OCI-LY7 (cell line): ENCODE measurements at regions not wholly inside any gene's neighbourhood (a gene's known extent, or its start where the extent isn't known, plus 50 kb on each side); places are given as distances from the start of the nearest gene placed in this dataset.

Experiments
- BruUV-seq: library from RNA; stranded (reverse); fragments of 400-500 nt; replicated peaks from 2 replicates; lab custom pipeline; 2021; lab: Mats Ljungman, UMichigan
- CTCF ChIA-PET: fragments of 300-600 bp; sonication (Branson Sonifier 250); formaldehyde crosslinking; loops from one replicate; lab custom pipeline; 2022; ENCODE audit warnings: antibody characterized with exemption; ENCODE audit not compliant: unreplicated experiment; lab: Charles Lee
- POLR2A ChIA-PET: fragments of 300-600 bp; sonication (Branson Sonifier 250); formaldehyde crosslinking; loops from one replicate; lab custom pipeline; 2022; ENCODE audit warnings: antibody characterized with exemption; lab: Charles Lee
- DNase-seq: peaks from one replicate; pipeline ENCODE4 v3.0.0-alpha.2; 2015; ENCODE audit warnings: low spot score
- H2AFZ ChIP-seq: fragments of 200-600 bp; sonication (generic), shearing (Covaris generic); 2 replicates; pipeline ENCODE4 v1.6.1; 2014; ENCODE audit warnings: mild to moderate bottlenecking, antibody characterized with exemption, low read length, moderate library complexity
- H3K27ac ChIP-seq: fragments of 200-600 bp; sonication (generic); 2 replicates; pipeline ENCODE4 v1.5.1; 2014; ENCODE audit warnings: mixed run types, low read depth, mild to moderate bottlenecking, moderate library complexity, low read length, inconsistent platforms; ENCODE audit not compliant: poor library complexity, severe bottlenecking
- H3K36me3 ChIP-seq: fragments of 200-600 bp; sonication (generic); 2 replicates; pipeline ENCODE4 v1.6.1; 2014; ENCODE audit warnings: mild to moderate bottlenecking, antibody characterized with exemption, low read length, moderate library complexity, mixed read lengths; ENCODE audit not compliant: insufficient read depth
- H3K4me1 ChIP-seq: fragments of 200-600 bp; sonication (generic); 2 replicates; pipeline ENCODE4 v1.5.1; 2014; ENCODE audit warnings: mild to moderate bottlenecking, low read length; ENCODE audit not compliant: insufficient read depth, poor library complexity, severe bottlenecking
- H3K4me2 ChIP-seq: fragments of 200-600 bp; sonication (generic); 2 replicates; pipeline ENCODE4 v1.6.1; 2014; ENCODE audit warnings: mild to moderate bottlenecking, low read length
- H3K4me3 ChIP-seq: fragments of 200-600 bp; sonication (generic); 2 replicates; pipeline ENCODE4 v1.5.1; 2014; ENCODE audit warnings: mild to moderate bottlenecking, low read depth, low read length; ENCODE audit not compliant: poor library complexity, severe bottlenecking
- H3K79me2 ChIP-seq: fragments of 200-600 bp; sonication (generic); 2 replicates; pipeline ENCODE4 v1.6.1; 2016; ENCODE audit warnings: low read depth, mild to moderate bottlenecking, low read length, moderate library complexity, mixed read lengths; ENCODE audit not compliant: insufficient read depth
- H3K9me2 ChIP-seq: fragments of 200-600 bp; sonication (generic); 2 replicates; pipeline ENCODE4 v1.6.1; 2016; ENCODE audit warnings: mild to moderate bottlenecking, low read length, mixed read lengths; ENCODE audit not compliant: insufficient read depth
- H3K9me3 ChIP-seq: fragments of 200-600 bp; sonication (generic); 2 replicates; pipeline ENCODE4 v1.6.1; 2014; ENCODE audit warnings: mild to moderate bottlenecking, mixed run types, low read length, mixed read lengths
- H4K20me1 ChIP-seq: fragments of 200-600 bp; sonication (generic); 2 replicates; pipeline ENCODE4 v1.6.1; 2014; ENCODE audit warnings: mild to moderate bottlenecking, antibody characterized with exemption, low read length, moderate library complexity, mixed read lengths; ENCODE audit not compliant: insufficient read depth
- CTCF ChIP-seq: fragments of 200-600 bp; sonication (generic); conservative IDR thresholded peaks from 2 replicates; pipeline ENCODE4 v1.5.1; 2014; ENCODE audit warnings: mild to moderate bottlenecking, antibody characterized with exemption, low read length, moderate library complexity, mixed read lengths
- EZH2phosphoT487 ChIP-seq: fragments of 200-600 bp; sonication (generic); IDR thresholded peaks from 2 replicates; pipeline ENCODE4 v1.6.1; 2018; ENCODE audit warnings: low read depth, borderline replicate concordance, mild to moderate bottlenecking, mixed run types, antibody characterized with exemption, low read length, moderate library complexity, mixed read lengths
- intact Hi-C: fragments of 100-400 bp; cut with micrococcal nuclease; formaldehyde crosslinking; loops from one replicate; pipeline ENCODE4 v1.10.0; 2022; ENCODE audit not compliant: unreplicated experiment

GRCh38 chr2:150679456-150680120, 192.1 kb upstream of the RND3 start:
- no peaks in the 10 kb centered on the region for H3K9me2 ChIP-seq
- H3K36me3 ChIP-seq, result no peaks in the 10 kb centered on the region
- intact Hi-C loops, result no loop called here
- BruUV-seq, result no TSS peak
- no peaks in the 10 kb centered on the region for H3K4me1 ChIP-seq
- no peaks in the 10 kb centered on the region for H3K79me2 ChIP-seq
- ChIA-PET CTCF (no interaction called here), POLR2A (no interaction called here)
- TF ChIP-seq EZH2phosphoT487 (no peak), CTCF (no peak)
- H2AFZ ChIP-seq, result no peak overlapping the region
- H3K4me2 ChIP-seq, result no peak overlapping the region
- no peak overlapping the region for H3K27ac ChIP-seq
- H3K4me3 ChIP-seq, result no peak overlapping the region
- no peaks in the 10 kb centered on the region for H3K9me3 ChIP-seq
- H4K20me1 ChIP-seq, result no peaks in the 10 kb centered on the region
- no peak for DNase-seq

- no peak for DNase-seq
- intact Hi-C loops, result no loop called here
- TF ChIP-seq EZH2phosphoT487, result no peak
- no peaks in the 10 kb centered on the region for H3K9me3 ChIP-seq
- no TSS peak for BruUV-seq
- no peak overlapping the region for H3K4me3 ChIP-seq
- H3K79me2 ChIP-seq, result no peaks in the 10 kb centered on the region
- no peak overlapping the region for H2AFZ ChIP-seq
- POLR2A ChIA-PET, result interaction anchor here (0.9 kb wide), 1 partner anchor 29 kb away, joined by 5 read pairs; no protein-coding TSS in a partner anchor
- H3K4me2 ChIP-seq, result no peak overlapping the region
- H3K4me1 ChIP-seq, result no peaks in the 10 kb centered on the region
- CTCF ChIA-PET, result no interaction called here
- H3K36me3 ChIP-seq, result no peaks in the 10 kb centered on the region
- no peaks in the 10 kb centered on the region for H4K20me1 ChIP-seq
- no peak overlapping the region for H3K27ac ChIP-seq
- H3K9me2 ChIP-seq, result no peaks in the 10 kb centered on the region
Observed at GRCh38 chr2:150677551-150677950, 190.1 kb upstream of the RND3 start.

GRCh38 chr2:150676747-150677383, 189.4 kb upstream of the RND3 start:
- Histone ChIP-seq H3K9me2 (no peaks in the 10 kb centered on the region), H3K4me2 (no peak overlapping the region), H2AFZ (no peak overlapping the region), H3K36me3 (no peaks in the 10 kb centered on the region), H3K4me3 (no peak overlapping the region), H3K9me3 (no peaks in the 10 kb centered on the region), H4K20me1 (no peaks in the 10 kb centered on the region), H3K27ac (no peak overlapping the region), H3K4me1 (no peaks in the 10 kb centered on the region), H3K79me2 (no peaks in the 10 kb centered on the region)
- CTCF ChIA-PET, result no interaction called here
- BruUV-seq, result no TSS peak
- intact Hi-C loops, result no loop called here
- POLR2A ChIA-PET, result interaction anchor here (0.9 kb wide), 1 partner anchor 29 kb away, joined by 5 read pairs; no protein-coding TSS in a partner anchor
- DNase-seq, result no peak
- no peak for TF ChIP-seq CTCF
- no peak for TF ChIP-seq EZH2phosphoT487
